ENCODE measurements at regions not wholly inside any gene's neighbourhood (a gene's known extent, or its start where the extent isn't known, plus 50 kb on each side); places are given as distances from the start of the nearest gene placed in this dataset.

GRCh38 chr5:124220418-124220817 is 526.0 kb downstream of the ZNF608 start:
- H3K27ac ChIP-seq = no peak overlapping the region
- no peak for DNase-seq
- H3K4me3 ChIP-seq = no peak overlapping the region
- no peaks in the 10 kb centered on the region for H3K4me1 ChIP-seq
- H3K27me3 ChIP-seq = no peaks in the 10 kb centered on the region
- H3K9me3 ChIP-seq = no peaks in the 10 kb centered on the region
- H3K36me3 ChIP-seq = no peaks in the 10 kb centered on the region
- TF ChIP-seq POLR2A (IDR thresholded peaks at IDR 0.05) (no peak), CTCF (IDR thresholded peaks at IDR 0.05) (no peak)

GRCh38 chr5:124212934-124213333 is 533.5 kb downstream of the ZNF608 start:
- Histone ChIP-seq H3K9me3 (no peaks in the 10 kb centered on the region), H3K4me3 (no peak overlapping the region), H3K36me3 (no peaks in the 10 kb centered on the region), H3K27me3 (no peaks in the 10 kb centered on the region), H3K27ac (no peak overlapping the region), H3K4me1 (no peaks in the 10 kb centered on the region)
- no peak for DNase-seq
- TF ChIP-seq CTCF (IDR thresholded peaks at IDR 0.05) = no peak
- no peak for TF ChIP-seq POLR2A (IDR thresholded peaks at IDR 0.05)

GRCh38 chr5:124210111-124210910 is 536.1 kb downstream of the ZNF608 start:
- DNase-seq = no peak

GRCh38 chr5:124207118-124207517 is 539.3 kb downstream of the ZNF608 start:
- no peaks in the 10 kb centered on the region for H3K4me1 ChIP-seq
- no peaks in the 10 kb centered on the region for H3K36me3 ChIP-seq
- no peak for DNase-seq
- no peak overlapping the region for H3K4me3 ChIP-seq
- H3K27ac ChIP-seq = no peak overlapping the region
- H3K9me3 ChIP-seq = no peaks in the 10 kb centered on the region
- no peak for TF ChIP-seq POLR2A (IDR thresholded peaks at IDR 0.05)
- no peaks in the 10 kb centered on the region for H3K27me3 ChIP-seq

More at GRCh38 chr5:124210111-124210910, 536.1 kb downstream of the ZNF608 start:
- Histone ChIP-seq H3K36me3 (no peaks in the 10 kb centered on the region), H3K4me3 (no peak overlapping the region), H3K27ac (no peak overlapping the region), H3K27me3 (no peaks in the 10 kb centered on the region), H3K9me3 (no peaks in the 10 kb centered on the region), H3K4me1 (no peaks in the 10 kb centered on the region)
- TF ChIP-seq CTCF (IDR thresholded peaks at IDR 0.05) (no peak), POLR2A (IDR thresholded peaks at IDR 0.05) (no peak)

DNA sequence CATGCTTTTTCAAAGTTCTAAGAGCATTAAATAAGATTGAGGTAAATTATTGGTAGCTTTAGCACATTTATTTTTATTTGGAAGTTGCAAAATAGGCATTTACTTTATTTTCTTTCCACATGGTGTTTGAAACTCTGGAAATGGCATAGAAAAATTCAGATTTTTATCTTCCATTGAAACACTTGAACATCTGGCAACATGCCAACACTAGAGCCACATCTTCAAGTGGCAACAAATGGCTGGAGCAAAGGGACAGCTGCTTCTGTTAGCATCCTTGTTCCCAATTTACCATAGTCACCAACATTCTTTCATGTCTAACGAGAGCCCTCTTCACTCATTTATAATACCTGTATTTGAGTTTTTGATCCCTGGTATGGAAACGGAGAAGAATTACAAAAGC is 539.9 kb downstream of the ZNF608 start:
- H3K4me1 ChIP-seq = no peaks in the 10 kb centered on the region
- H3K4me3 ChIP-seq = no peak overlapping the region
- no peak for DNase-seq
- H3K36me3 ChIP-seq = no peaks in the 10 kb centered on the region
- H3K27ac ChIP-seq = no peak overlapping the region
- TF ChIP-seq CTCF (IDR thresholded peaks at IDR 0.05) (no peak), POLR2A (IDR thresholded peaks at IDR 0.05) (no peak)
- no peaks in the 10 kb centered on the region for H3K27me3 ChIP-seq
- no peaks in the 10 kb centered on the region for H3K9me3 ChIP-seq

DNA sequence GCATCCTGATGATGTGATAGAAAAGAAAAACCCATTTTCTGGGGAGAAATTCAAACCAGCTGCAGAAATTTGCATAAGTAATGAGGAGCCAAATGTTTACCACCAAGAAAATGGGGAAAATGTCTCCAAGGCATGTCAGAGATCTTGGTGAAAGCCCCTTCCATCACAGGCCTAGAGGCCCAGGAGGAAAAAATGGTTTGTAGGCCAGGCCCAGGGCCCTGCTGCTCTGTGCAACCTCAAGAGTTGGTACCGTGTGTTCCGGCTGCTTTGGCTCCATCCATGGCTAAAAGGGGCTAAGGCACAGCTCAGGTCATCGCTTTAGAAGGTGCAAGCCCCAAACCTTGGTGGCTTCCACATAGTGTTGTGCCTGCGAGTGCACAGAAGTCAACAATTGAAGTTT is 543.1 kb downstream of the ZNF608 start:
- Histone ChIP-seq H3K9me3 (no peaks in the 10 kb centered on the region), H3K36me3 (no peaks in the 10 kb centered on the region), H3K27ac (no peak overlapping the region), H3K27me3 (no peaks in the 10 kb centered on the region), H3K4me1 (no peaks in the 10 kb centered on the region), H3K4me3 (no peak overlapping the region)
- TF ChIP-seq CTCF (IDR thresholded peaks at IDR 0.05) (no peak), POLR2A (IDR thresholded peaks at IDR 0.05) (no peak)
- DNase-seq = no peak
